Thyroid gland (tissue), 4 donors: ENCODE measurements at regions not wholly inside any gene's neighbourhood (a gene's known extent, or its start where the extent isn't known, plus 50 kb on each side); places are given as distances from the start of the nearest gene placed in this dataset.

ENCODE experiments used
- DNase-seq, 2 donors: peaks; one replicate each; pipeline ENCODE4 v3.0.0-alpha.2; 2019
- H3K27ac ChIP-seq, 3 donors: fragments of 200-600 bp; sonication (generic); 1 replicate in 2 of 3; 2 replicates in 1 of 3; pipeline ENCODE4 v1.5.1; 2016 to 2019; ENCODE audit warnings: mild to moderate bottlenecking in 1 of 3, moderate library complexity in 1 of 3
- H3K27me3 ChIP-seq: fragments of 200-600 bp; sonication (generic); one replicate; pipeline ENCODE4 v1.5.1; 2019
- H3K36me3 ChIP-seq, 2 donors: fragments of 200-600 bp; sonication (generic); one replicate each; pipeline ENCODE4 v1.5.1; 2016 to 2019
- H3K4me1 ChIP-seq, 2 donors: fragments of 200-600 bp; sonication (generic); one replicate each; pipeline ENCODE4 v1.5.1; 2017 to 2019
- H3K4me3 ChIP-seq, 3 donors: fragments of 200-600 bp; sonication (generic); replicated peaks in 1 of 3; 1 replicate in 2 of 3; 2 replicates in 1 of 3; pipeline ENCODE4 v1.5.1; 2016; ENCODE audit warnings: mild to moderate bottlenecking in 1 of 3
- H3K9me3 ChIP-seq: fragments of 200-600 bp; sonication (generic); one replicate; pipeline ENCODE4 v1.5.1; 2017
- POLR2A ChIP-seq, 2 donors: fragments of 450-650 bp; IDR thresholded peaks; one replicate each; pipeline ENCODE4 v1.6.1; 2017; ENCODE audit warnings: antibody characterized with exemption in 2 of 2, mild to moderate bottlenecking in 2 of 2, moderate library complexity in 1 of 2
- WGBS, 2 donors: methylation state at CpG; one replicate each; pipeline ENCODE4 v1.1.5; 2017; 5-methylcytosine and 5-hydroxymethylcytosine counted together
- intact Hi-C: fragments of 100-400 bp; cut with DNase I; formaldehyde crosslinking; loops from one replicate; pipeline ENCODE4 v1.15.1; 2023
- TF ChIP-seq, protein P1 (sequence below), 6 experiments: fragments of 200-600 bp in 3 of 6; fragments of 450-650 bp in 3 of 6; sonication (generic) in 3 of 6; IDR thresholded peaks; one replicate each; pipeline ENCODE4 v1.5.1; 2016 to 2019; ENCODE audit warnings: antibody characterized with exemption in 6 of 6, mild to moderate bottlenecking in 2 of 6, inconsistent platforms in 1 of 6, moderate library complexity in 1 of 6

DNA sequence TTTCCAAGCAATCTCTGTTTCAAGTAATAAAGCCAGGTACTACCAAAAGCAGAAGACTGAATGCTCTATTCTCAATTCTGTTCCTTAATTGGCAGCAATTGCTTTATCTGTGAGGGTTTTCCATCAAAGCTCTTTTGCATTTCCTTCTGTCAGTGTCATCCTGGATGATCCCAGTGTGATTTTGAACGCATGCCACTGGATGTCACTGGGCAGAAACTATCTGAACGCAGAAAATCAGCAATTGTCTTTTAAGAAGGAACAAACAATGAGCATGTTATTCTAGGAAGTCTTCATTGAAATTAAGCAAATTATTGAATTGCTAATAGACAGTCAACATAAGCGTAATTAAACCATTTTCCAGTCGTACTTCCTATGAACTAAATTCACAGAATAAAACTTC is 259.0 kb upstream of the REG3G start:
- no peaks in the 10 kb centered on the region for H3K9me3 ChIP-seq
- no peaks in the 10 kb centered on the region for H3K36me3 ChIP-seq
- intact Hi-C loops = no loop called here
- TF ChIP-seq POLR2A (IDR thresholded peaks at IDR 0.05) = no peak
- TF ChIP-seq, protein P1, sequence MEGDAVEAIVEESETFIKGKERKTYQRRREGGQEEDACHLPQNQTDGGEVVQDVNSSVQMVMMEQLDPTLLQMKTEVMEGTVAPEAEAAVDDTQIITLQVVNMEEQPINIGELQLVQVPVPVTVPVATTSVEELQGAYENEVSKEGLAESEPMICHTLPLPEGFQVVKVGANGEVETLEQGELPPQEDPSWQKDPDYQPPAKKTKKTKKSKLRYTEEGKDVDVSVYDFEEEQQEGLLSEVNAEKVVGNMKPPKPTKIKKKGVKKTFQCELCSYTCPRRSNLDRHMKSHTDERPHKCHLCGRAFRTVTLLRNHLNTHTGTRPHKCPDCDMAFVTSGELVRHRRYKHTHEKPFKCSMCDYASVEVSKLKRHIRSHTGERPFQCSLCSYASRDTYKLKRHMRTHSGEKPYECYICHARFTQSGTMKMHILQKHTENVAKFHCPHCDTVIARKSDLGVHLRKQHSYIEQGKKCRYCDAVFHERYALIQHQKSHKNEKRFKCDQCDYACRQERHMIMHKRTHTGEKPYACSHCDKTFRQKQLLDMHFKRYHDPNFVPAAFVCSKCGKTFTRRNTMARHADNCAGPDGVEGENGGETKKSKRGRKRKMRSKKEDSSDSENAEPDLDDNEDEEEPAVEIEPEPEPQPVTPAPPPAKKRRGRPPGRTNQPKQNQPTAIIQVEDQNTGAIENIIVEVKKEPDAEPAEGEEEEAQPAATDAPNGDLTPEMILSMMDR (IDR thresholded peaks at IDR 0.05) = no peak
- no peaks in the 10 kb centered on the region for H3K27me3 ChIP-seq
- H3K4me1 ChIP-seq = no peaks in the 10 kb centered on the region
- H3K4me3 ChIP-seq = no peak overlapping the region
- H3K27ac ChIP-seq = no peak overlapping the region
- DNase-seq = no peak
- 78 to 82% methylated on average over 4 of the region's 4 CpGs for WGBS, 2 donors

DNA sequence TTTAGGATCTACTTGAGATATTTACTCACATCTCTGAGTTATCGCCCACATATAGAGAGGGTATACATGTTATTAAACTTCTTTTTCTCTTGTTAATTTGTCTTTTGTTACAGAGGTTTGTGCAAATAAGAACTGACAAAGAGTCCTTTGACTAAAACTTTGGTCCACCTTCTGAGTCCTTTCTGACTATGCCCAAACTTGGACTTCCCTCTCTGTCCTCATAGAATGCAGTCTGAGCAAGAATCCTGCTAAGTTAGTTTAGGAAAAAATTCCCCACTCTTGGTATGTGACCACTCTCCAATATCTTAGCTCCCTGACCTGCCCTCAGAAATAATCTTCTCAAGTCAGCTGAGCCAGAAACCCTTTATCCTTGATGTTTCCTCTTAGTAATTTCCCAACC is 257.5 kb upstream of the REG3G start:
- H3K36me3 ChIP-seq = no peaks in the 10 kb centered on the region
- H3K27ac ChIP-seq = no peak overlapping the region
- DNase-seq = no peak
- H3K4me1 ChIP-seq = no peaks in the 10 kb centered on the region
- no peaks in the 10 kb centered on the region for H3K27me3 ChIP-seq
- TF ChIP-seq, protein P1 (IDR thresholded peaks at IDR 0.05) = no peak
- TF ChIP-seq POLR2A (IDR thresholded peaks at IDR 0.05) = no peak
- H3K9me3 ChIP-seq = no peaks in the 10 kb centered on the region
- intact Hi-C loops = no loop called here
- no peak overlapping the region for H3K4me3 ChIP-seq
- WGBS, 2 donors = 70 to 73% methylated on average over 1 of the region's 1 CpG

DNA sequence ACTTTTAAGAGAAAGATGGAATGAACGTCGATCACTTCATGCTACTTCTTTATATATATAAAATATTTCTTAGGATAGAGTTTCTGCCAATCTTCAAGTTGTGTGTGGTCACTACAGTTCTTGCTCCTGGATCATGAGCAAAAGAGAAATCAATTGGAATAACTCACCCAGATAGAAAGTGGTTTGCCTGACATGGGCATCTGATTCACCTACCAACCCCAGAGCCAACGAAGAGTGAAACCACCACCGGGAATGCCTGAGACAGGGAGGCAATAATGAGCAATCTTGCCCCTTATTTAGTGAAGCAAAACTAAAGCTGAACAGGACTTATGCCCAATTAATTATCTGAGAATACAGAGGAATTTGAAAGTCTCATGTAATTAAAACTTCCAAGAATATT is 250.2 kb upstream of the REG3G start:
- no peaks in the 10 kb centered on the region for H3K9me3 ChIP-seq
- H3K36me3 ChIP-seq = no peaks in the 10 kb centered on the region
- 96 to 97% methylated on average over 4 of the region's 4 CpGs for WGBS, 2 donors
- DNase-seq = no peak
- H3K27ac ChIP-seq = no peak overlapping the region
- intact Hi-C loops = no loop called here
- H3K27me3 ChIP-seq = no peaks in the 10 kb centered on the region
- H3K4me3 ChIP-seq = no peak overlapping the region
- no peak for TF ChIP-seq POLR2A (IDR thresholded peaks at IDR 0.05)
- TF ChIP-seq, protein P1 (IDR thresholded peaks at IDR 0.05) = no peak
- H3K4me1 ChIP-seq = no peaks in the 10 kb centered on the region

DNA sequence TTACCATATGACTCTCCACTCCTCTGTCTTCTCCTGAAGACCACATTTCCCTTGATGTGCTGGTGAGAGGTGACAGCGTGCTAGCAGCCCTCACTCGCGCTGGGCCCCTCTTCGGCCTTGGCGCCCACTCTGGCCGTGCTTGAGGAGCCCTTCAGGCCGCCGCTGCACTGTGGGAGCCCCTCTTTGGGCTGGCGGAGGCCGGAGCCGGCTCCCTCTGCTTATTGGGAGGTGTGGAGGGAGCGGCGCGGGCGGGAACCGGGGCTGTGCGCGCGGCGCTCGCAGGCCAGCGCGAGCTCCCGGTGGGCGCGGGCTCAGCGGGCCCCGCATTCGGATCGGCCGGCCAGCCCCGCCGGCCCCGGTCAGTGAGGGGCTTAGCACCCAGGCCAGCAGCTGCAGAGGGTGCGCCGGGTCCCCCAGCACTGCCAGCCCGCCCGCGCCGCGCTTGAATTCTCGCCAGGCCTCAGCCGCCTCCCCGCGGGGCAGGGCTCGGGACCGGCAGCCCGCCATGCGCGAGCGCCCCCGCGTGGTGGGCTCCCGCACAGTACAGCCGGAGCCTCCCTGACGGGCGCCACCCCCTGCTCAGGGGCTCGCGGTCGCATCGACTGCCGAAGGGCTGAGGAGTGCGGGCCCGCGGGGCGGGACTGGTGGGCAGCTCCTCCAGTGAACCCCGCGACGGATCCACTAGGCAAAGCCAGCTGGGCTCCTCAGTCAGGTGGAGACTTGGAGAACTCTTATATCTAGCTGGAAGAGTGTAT is 246.6 kb upstream of the REG3G start:
- H3K4me1 ChIP-seq = no peaks in the 10 kb centered on the region
- intact Hi-C loops = no loop called here
- no peaks in the 10 kb centered on the region for H3K27me3 ChIP-seq
- no peak for DNase-seq
- TF ChIP-seq, protein P1 (IDR thresholded peaks at IDR 0.05) = no peak
- no peak for TF ChIP-seq POLR2A (IDR thresholded peaks at IDR 0.05)
- 86 to 98% methylated on average over 12 to 58 of the region's 69 CpGs for WGBS, 2 donors
- H3K9me3 ChIP-seq = no peaks in the 10 kb centered on the region
- no peak overlapping the region for H3K4me3 ChIP-seq
- H3K27ac ChIP-seq = no peak overlapping the region
- no peaks in the 10 kb centered on the region for H3K36me3 ChIP-seq

DNA sequence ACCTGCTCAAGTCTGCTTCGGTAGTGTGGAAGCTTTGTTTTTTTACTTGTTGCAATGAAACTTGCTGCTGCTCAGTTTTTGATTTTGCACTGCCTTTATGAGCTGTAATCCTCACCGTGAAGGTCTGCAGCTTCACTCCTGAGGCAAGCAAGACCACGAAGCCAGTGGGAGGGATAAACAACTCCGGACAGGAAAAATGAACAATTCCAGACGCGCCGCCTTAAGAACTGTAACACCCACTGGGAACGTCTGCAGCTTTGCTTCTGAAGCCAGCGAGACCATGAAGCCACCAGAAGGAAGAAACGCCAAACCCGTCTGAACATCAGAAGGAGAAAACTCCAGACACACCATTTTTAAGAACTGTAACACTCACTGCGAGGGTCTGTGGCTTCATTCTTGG is 245.7 kb upstream of the REG3G start:
- no peak overlapping the region for H3K4me3 ChIP-seq
- intact Hi-C loops = no loop called here
- no peaks in the 10 kb centered on the region for H3K9me3 ChIP-seq
- H3K27me3 ChIP-seq = no peaks in the 10 kb centered on the region
- 72 to 78% methylated on average over 12 of the region's 12 CpGs for WGBS, 2 donors
- TF ChIP-seq, protein P1 (IDR thresholded peaks at IDR 0.05) = no peak
- TF ChIP-seq POLR2A (IDR thresholded peaks at IDR 0.05) = no peak
- H3K27ac ChIP-seq = no peak overlapping the region
- H3K36me3 ChIP-seq = no peaks in the 10 kb centered on the region
- no peaks in the 10 kb centered on the region for H3K4me1 ChIP-seq
- DNase-seq = no peak
